Hematopoietic multipotent progenitor cell treated with erythropoietin and hydrocortisone succinate and interleukin-3 and kit ligand, for 8 days (in vitro differentiated cells): ENCODE measurements at regions not wholly inside any gene's neighbourhood (a gene's known extent, or its start where the extent isn't known, plus 50 kb on each side); places are given as distances from the start of the nearest gene placed in this dataset.

ENCODE experiments used
- DNase-seq: peaks from one replicate; pipeline ENCODE4 v3.0.0-alpha.2; 2015

- no peak for DNase-seq
Measured at GRCh38 chr20:20933142-20933958, 172.8 kb downstream of the LINC00237 start.

DNA sequence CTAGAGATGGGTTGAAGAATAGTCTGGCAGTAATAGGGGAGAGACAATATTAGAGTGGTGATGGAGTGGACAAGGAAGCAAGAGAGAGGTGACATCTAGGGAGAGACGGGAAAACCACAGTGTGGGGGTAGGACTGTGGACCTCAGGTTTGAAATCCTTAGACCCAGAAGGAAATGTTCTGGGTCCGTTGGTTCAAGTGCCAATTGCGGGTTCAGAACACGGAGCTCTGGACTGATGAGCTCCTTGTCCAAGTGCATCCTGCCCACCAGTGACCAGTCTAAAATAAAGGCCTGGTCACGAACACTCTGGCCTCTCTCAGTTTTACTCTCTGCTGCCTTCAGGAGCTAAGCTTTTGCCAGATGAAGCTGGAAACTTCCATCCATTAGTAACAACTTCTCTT, 174.0 kb downstream of the LINC00237 start:
- no peak for DNase-seq

- DNase-seq, result no peak
Measured at GRCh38 chr20:20931632-20932031, 174.5 kb downstream of the LINC00237 start.

- DNase-seq, result no peak
Measured at GRCh38 chr20:20931024-20931423, 175.1 kb downstream of the LINC00237 start.

- no peak for DNase-seq
Measured at GRCh38 chr20:20930500-20930899, 175.7 kb downstream of the LINC00237 start.

DNA sequence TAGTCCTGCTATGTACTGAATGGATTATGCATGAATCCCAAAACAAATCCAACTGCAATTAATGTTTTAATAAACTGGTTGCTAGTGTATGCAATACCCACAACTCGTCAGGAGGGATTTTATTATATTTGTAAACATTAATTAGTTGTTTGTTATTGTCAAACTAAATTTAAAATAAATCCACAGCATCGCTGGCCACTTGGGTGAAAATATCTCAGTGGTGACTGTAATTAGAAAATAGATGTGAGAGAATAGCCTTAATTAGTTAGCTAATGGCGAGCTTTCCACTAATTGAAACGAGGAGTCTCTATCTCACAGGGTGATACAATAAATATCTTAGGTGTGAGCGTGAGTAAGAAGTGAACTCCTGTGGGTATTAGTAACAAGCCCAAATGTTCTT, 176.8 kb downstream of the LINC00237 start:
- no peak for DNase-seq

GRCh38 chr20:20926222-20926905, 179.8 kb downstream of the LINC00237 start:
- DNase-seq, result no peak

- DNase-seq, result no peak
Measured at GRCh38 chr20:20920433-20920832, 185.7 kb downstream of the LINC00237 start.

GRCh38 chr20:20915844-20916243, 190.3 kb downstream of the LINC00237 start:
- DNase-seq, result no peak

DNA sequence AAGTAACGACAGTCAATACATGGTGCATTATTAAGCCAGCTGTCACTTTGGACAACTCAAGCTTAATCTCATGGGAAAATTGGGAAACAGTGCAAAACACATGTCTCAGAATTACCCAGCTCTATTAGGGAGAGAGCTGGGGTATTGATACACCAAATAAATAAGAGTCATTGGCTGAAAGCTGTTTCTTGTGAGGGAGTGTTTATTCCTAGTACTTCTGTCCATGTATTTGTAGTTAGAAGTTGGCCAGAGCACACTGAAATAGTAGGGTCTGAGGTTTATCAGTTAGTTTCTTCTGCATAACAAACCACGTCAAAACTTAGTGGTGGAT, 192.0 kb upstream of the RALGAPA2 start:
- DNase-seq, result no peak

GRCh38 chr20:20903773-20904500, 191.5 kb upstream of the RALGAPA2 start:
- no peak for DNase-seq

DNA sequence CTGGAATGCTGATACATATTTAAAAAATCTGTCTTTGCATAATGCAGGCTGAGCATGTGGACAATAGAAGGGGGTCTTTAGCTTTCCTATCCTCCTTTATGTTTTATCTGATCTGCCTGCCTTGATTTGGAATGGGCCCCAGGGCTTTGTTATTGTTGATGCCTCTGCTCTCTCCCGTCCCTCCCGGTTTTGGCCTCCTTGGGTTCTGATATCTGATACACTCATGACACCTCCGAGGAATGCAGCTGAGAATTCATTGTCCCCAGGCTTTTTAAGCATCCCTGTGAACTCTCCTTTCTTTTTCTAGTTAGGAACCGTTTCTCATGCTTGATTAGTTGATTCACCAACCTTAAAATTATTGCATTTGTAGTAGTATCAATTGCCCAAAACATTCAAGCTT, 185.5 kb upstream of the RALGAPA2 start:
- DNase-seq, result no peak

DNA sequence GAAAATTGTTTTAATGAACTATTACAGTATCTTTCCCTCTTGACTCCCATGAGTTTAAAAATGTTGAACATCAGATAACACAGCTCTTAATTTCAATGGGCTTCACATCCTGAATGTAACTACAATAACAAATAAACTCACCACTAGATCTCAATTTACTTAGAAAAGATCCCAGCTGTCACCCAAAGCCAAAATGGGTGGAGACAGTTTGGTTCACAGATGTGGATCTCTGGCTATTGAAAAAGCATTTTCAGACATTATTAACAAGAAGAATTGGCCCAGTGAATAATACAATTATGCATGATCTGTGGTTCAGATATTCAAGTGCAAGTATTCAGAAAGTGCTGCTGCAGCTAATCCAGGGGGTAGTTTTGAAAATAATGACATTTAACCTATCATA, 184.7 kb upstream of the RALGAPA2 start:
- no peak for DNase-seq

- no peak for DNase-seq
Measured at GRCh38 chr20:20896606-20897005, 184.2 kb upstream of the RALGAPA2 start.

DNA sequence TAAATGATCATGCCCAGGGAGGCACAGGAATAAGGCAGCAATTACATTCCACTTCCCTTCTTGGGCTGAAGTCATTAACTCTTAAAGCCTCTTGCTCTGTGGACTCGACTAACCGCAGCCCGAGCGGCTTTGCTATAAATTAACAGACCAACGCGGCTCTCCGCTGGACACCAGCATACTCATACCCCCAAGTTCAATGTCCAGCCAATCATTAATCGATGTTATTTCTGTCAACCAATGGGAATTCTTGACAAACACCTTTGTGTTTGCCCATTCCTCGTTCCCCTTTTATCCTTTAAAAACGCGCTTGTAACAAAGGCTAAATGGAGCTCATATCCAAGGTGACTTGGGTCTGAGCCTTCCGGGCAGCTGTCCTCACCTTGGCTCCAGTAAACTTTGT, 183.1 kb upstream of the RALGAPA2 start:
- DNase-seq, result no peak

GRCh38 chr20:20894753-20895152, 182.3 kb upstream of the RALGAPA2 start:
- no peak for DNase-seq

GRCh38 chr20:20894280-20894679, 181.8 kb upstream of the RALGAPA2 start:
- DNase-seq, result no peak

GRCh38 chr20:20892328-20892727, 179.9 kb upstream of the RALGAPA2 start:
- no peak for DNase-seq

- no peak for DNase-seq
Measured at GRCh38 chr20:20890751-20891150, 178.3 kb upstream of the RALGAPA2 start.

DNA sequence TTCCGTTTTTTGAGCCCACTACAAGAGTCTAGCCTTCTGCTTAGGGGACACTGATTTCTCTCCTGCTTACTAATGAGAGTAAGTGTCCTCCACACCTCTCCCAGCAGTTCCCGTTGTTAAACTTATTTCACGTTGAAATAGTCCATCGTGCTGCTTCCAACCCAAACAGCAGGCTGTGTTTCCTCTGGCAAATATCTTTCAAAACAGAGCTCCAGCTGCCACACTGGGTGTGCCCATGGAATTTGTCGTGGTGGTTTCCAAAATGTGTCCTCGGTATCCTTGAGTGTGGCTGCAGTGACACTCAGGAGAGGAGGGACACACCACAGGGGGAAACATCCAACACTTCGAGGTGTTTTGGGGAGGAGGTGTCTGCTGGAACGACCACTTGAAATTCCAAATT, 176.5 kb upstream of the RALGAPA2 start:
- no peak for DNase-seq

GRCh38 chr20:20888266-20888656, 175.8 kb upstream of the RALGAPA2 start:
- DNase-seq, result no peak

- DNase-seq, result no peak
Measured at GRCh38 chr20:20887593-20888265, 175.3 kb upstream of the RALGAPA2 start.

DNA sequence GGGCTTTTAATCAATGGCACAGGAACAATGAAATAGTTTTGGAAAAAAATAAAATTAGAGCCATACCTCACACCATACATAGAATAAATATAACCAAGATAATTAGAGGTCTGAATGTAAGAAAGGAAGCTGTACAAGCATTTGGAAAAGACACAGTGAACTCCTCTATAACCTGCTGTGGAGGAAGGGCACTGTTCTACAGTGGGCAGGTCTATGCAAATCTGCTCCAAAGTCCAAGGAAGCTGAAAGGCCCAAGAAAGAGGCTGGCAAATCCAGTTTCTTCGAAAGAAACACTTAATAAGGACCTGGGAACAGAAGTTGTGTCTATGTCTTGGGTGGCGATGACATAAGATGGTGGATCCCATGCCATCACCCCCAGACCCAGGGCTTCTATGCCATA, 169.4 kb upstream of the RALGAPA2 start:
- DNase-seq, result no peak
